SK-N-SH treated with all-trans-retinoic acid at 6 μM for 48 hours (cell line): ENCODE measurements at regions not wholly inside any gene's neighbourhood (a gene's known extent, or its start where the extent isn't known, plus 50 kb on each side); places are given as distances from the start of the nearest gene placed in this dataset.
"Not testable (repeated sequence)": the region's sequence is repeated elsewhere in the genome, so short reads cannot be mapped to it uniquely, and the experiment has no call there.

Experiments
- ATAC-seq: fragments of 200-7000 bp; cut with Tn5 transposase; 3 replicates; pipeline ENCODE4 v1.9.1; 2020; ENCODE audit warnings: mild to moderate bottlenecking, moderate library complexity
- ARNTL ChIP-seq: fragments of 450-650 bp; formaldehyde crosslinking; IDR thresholded peaks from 2 replicates; pipeline ENCODE4 v1.5.0; 2020; ENCODE audit warnings: low read depth, mild to moderate bottlenecking, moderate library complexity, borderline replicate concordance
- BACH2 ChIP-seq: fragments of 250-450 bp; sonication (Bioruptor Pico); IDR thresholded peaks from 2 replicates; pipeline ENCODE4 v1.9.0; 2021; ENCODE audit warnings: mild to moderate bottlenecking, borderline replicate concordance
- CREB5 ChIP-seq: fragments of 250-450 bp; sonication (Bioruptor Pico); IDR thresholded peaks from 2 replicates; pipeline ENCODE4 v1.5.1; 2020; ENCODE audit warnings: low read depth, mild to moderate bottlenecking, moderate library complexity
- CSRNP3 ChIP-seq: fragments of 250-450 bp; sonication (Bioruptor Pico); IDR thresholded peaks from 2 replicates; pipeline ENCODE4 v1.5.1; 2021; ENCODE audit warnings: mild to moderate bottlenecking, moderate library complexity
- ESRRG ChIP-seq: fragments of 250-450 bp; sonication (Bioruptor Pico); IDR thresholded peaks from 2 replicates; pipeline ENCODE4 v1.6.1; 2021; ENCODE audit warnings: mild to moderate bottlenecking
- ISL1 ChIP-seq: fragments of 250-450 bp; sonication (Bioruptor Pico); IDR thresholded peaks from 2 replicates; pipeline ENCODE4 v2.1.2; 2022; ENCODE audit warnings: mild to moderate bottlenecking, moderate library complexity
- OSR1 ChIP-seq: fragments of 250-450 bp; sonication (Bioruptor Pico); IDR thresholded peaks from 2 replicates; pipeline ENCODE4 v1.8.0; 2022; ENCODE audit warnings: moderate library complexity, mild to moderate bottlenecking, inconsistent platforms
- PATZ1 ChIP-seq: fragments of 250-450 bp; sonication (Bioruptor Pico); IDR thresholded peaks from 2 replicates; pipeline ENCODE4 v1.8.0; 2020; ENCODE audit warnings: mild to moderate bottlenecking, moderate library complexity, borderline replicate concordance
- PPARA ChIP-seq: fragments of 250-450 bp; sonication (Bioruptor Pico); IDR thresholded peaks from 2 replicates; pipeline ENCODE4 v1.5.0; 2020; ENCODE audit warnings: mild to moderate bottlenecking, borderline replicate concordance
- RARB ChIP-seq: fragments of 250-450 bp; sonication (Bioruptor Pico); IDR thresholded peaks from 2 replicates; pipeline ENCODE4 v1.8.0; 2021; ENCODE audit warnings: mild to moderate bottlenecking, moderate library complexity
- SNAI2 ChIP-seq: fragments of 250-450 bp; sonication (Bioruptor Pico); IDR thresholded peaks from 2 replicates; pipeline ENCODE4 v1.5.0; 2020; ENCODE audit warnings: mild to moderate bottlenecking, moderate library complexity
- TCF4 ChIP-seq: fragments of 250-450 bp; sonication (Bioruptor Pico); IDR thresholded peaks from 2 replicates; pipeline ENCODE4 v1.8.0; 2021; ENCODE audit warnings: mild to moderate bottlenecking, moderate library complexity, borderline replicate concordance
- TOX ChIP-seq: fragments of 250-450 bp; sonication (Bioruptor Pico); IDR thresholded peaks from 2 replicates; pipeline ENCODE4 v1.8.0; 2021; ENCODE audit warnings: mild to moderate bottlenecking, moderate library complexity, borderline replicate concordance
- ZC3H10 ChIP-seq: fragments of 250-450 bp; sonication (Bioruptor Pico); IDR thresholded peaks from 2 replicates; pipeline ENCODE4 v1.5.1; 2021; ENCODE audit warnings: mild to moderate bottlenecking, moderate library complexity
- ZFP3 ChIP-seq: fragments of 250-450 bp; sonication (Bioruptor Pico); IDR thresholded peaks from 2 replicates; pipeline ENCODE4 v1.5.0; 2020; ENCODE audit warnings: mild to moderate bottlenecking, moderate library complexity
- ZFP30 ChIP-seq: fragments of 450-650 bp; formaldehyde crosslinking; IDR thresholded peaks from 2 replicates; pipeline ENCODE4 v1.5.0; 2022; ENCODE audit warnings: mild to moderate bottlenecking, moderate library complexity
- ZNF565 ChIP-seq: fragments of 450-650 bp; formaldehyde crosslinking; conservative IDR thresholded peaks from 2 replicates; pipeline ENCODE4 v1.5.0; 2020; ENCODE audit warnings: low read depth, mild to moderate bottlenecking, moderate library complexity
- ZNF70 ChIP-seq: fragments of 450-650 bp; formaldehyde crosslinking; IDR thresholded peaks from 2 replicates; pipeline ENCODE4 v1.5.0; 2020; ENCODE audit warnings: mild to moderate bottlenecking, moderate library complexity
- ZNF8 ChIP-seq: fragments of 450-650 bp; formaldehyde crosslinking; IDR thresholded peaks from 2 replicates; pipeline ENCODE4 v1.5.0; 2020; ENCODE audit warnings: mild to moderate bottlenecking, moderate library complexity
- TF ChIP-seq, protein P1 (sequence below): fragments of 250-450 bp; sonication (Bioruptor Pico); IDR thresholded peaks from 2 replicates; pipeline ENCODE4 v1.5.0; 2020; ENCODE audit warnings: mild to moderate bottlenecking, moderate library complexity
- TF ChIP-seq, protein P2 (sequence below): fragments of 250-450 bp; sonication (Bioruptor Pico); IDR thresholded peaks from 2 replicates; pipeline ENCODE4 v1.8.0; 2021; ENCODE audit warnings: low read depth, mild to moderate bottlenecking, moderate library complexity, borderline replicate concordance

- TF ChIP-seq ZFP30 (CRISPR knock-in tag) (no peak), CSRNP3 (no peak), ZNF70 (CRISPR knock-in tag) (no peak)
Measured at GRCh38 chr4:42237010-42237409, 84.6 kb upstream of the BEND4 start (continued).

GRCh38 chr4:42237451-42237850 is 85.0 kb upstream of the BEND4 start:
- no peak for ATAC-seq
- TF ChIP-seq PATZ1 (CRISPR knock-in tag): no peak
- TF ChIP-seq CSRNP3: no peak
- no peak for TF ChIP-seq TCF4 (CRISPR knock-in tag)

- ATAC-seq: no peak
- TF ChIP-seq CSRNP3: no peak
- TF ChIP-seq SNAI2 (CRISPR knock-in tag): no peak
- TF ChIP-seq TCF4 (CRISPR knock-in tag): no peak
- TF ChIP-seq ZC3H10 (CRISPR knock-in tag): no peak
- TF ChIP-seq CREB5 (CRISPR knock-in tag): no peak
- no peak for TF ChIP-seq ESRRG (CRISPR knock-in tag)
- TF ChIP-seq TOX: no peak
- TF ChIP-seq ARNTL: no peak
- no peak for TF ChIP-seq ZNF8 (CRISPR knock-in tag)
- no peak for TF ChIP-seq ZNF70 (CRISPR knock-in tag)
- TF ChIP-seq ISL1 (CRISPR knock-in tag): no peak
- TF ChIP-seq, protein P1, sequence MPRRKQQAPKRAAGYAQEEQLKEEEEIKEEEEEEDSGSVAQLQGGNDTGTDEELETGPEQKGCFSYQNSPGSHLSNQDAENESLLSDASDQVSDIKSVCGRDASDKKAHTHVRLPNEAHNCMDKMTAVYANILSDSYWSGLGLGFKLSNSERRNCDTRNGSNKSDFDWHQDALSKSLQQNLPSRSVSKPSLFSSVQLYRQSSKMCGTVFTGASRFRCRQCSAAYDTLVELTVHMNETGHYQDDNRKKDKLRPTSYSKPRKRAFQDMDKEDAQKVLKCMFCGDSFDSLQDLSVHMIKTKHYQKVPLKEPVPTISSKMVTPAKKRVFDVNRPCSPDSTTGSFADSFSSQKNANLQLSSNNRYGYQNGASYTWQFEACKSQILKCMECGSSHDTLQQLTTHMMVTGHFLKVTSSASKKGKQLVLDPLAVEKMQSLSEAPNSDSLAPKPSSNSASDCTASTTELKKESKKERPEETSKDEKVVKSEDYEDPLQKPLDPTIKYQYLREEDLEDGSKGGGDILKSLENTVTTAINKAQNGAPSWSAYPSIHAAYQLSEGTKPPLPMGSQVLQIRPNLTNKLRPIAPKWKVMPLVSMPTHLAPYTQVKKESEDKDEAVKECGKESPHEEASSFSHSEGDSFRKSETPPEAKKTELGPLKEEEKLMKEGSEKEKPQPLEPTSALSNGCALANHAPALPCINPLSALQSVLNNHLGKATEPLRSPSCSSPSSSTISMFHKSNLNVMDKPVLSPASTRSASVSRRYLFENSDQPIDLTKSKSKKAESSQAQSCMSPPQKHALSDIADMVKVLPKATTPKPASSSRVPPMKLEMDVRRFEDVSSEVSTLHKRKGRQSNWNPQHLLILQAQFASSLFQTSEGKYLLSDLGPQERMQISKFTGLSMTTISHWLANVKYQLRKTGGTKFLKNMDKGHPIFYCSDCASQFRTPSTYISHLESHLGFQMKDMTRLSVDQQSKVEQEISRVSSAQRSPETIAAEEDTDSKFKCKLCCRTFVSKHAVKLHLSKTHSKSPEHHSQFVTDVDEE (CRISPR knock-in tag): no peak
Measured at GRCh38 chr4:42248972-42249371, 96.5 kb upstream of the BEND4 start.

- TF ChIP-seq ZFP3 (CRISPR knock-in tag): no peak
- no peak for TF ChIP-seq PATZ1 (CRISPR knock-in tag)
- TF ChIP-seq ZNF70 (CRISPR knock-in tag): no peak
- TF ChIP-seq ZC3H10 (CRISPR knock-in tag): no peak
- TF ChIP-seq OSR1 (CRISPR knock-in tag): no peak
- TF ChIP-seq ZNF565: no peak
- TF ChIP-seq BACH2: no peak
- no peak for TF ChIP-seq ISL1 (CRISPR knock-in tag)
- TF ChIP-seq, protein P2, sequence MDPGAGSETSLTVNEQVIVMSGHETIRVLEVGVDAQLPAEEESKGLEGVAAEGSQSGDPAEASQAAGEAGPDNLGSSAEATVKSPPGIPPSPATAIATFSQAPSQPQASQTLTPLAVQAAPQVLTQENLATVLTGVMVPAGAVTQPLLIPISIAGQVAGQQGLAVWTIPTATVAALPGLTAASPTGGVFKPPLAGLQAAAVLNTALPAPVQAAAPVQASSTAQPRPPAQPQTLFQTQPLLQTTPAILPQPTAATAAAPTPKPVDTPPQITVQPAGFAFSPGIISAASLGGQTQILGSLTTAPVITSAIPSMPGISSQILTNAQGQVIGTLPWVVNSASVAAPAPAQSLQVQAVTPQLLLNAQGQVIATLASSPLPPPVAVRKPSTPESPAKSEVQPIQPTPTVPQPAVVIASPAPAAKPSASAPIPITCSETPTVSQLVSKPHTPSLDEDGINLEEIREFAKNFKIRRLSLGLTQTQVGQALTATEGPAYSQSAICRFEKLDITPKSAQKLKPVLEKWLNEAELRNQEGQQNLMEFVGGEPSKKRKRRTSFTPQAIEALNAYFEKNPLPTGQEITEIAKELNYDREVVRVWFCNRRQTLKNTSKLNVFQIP: no peak
- no peak for TF ChIP-seq ZFP30 (CRISPR knock-in tag)
- TF ChIP-seq PPARA: no peak
- TF ChIP-seq ESRRG (CRISPR knock-in tag): no peak
- no peak for TF ChIP-seq RARB (CRISPR knock-in tag)
- TF ChIP-seq, all 23 proteins: peak for 0
- no peak for ATAC-seq
Measured at GRCh38 chr4:42252315-42252714, 99.9 kb upstream of the BEND4 start.

DNA sequence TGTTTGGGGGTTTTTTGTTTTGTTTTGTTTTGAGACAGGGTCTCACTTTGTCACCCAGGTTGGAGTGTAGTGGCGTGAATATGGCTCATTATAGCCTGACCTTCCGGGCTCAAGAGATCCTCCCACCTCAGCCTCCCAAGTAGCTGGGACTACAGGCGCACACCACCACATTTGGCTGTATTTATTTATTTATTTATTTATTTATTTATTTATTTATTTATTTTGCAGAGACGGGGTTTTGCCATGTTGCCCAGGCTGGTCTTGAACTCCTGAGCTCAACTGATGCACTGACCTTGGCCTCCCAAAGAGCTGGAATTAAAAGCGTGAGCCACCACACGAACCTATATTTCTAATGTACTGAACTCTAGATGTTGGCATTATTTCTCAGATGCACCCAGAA is 105.2 kb upstream of the BEND4 start:
- ATAC-seq: not testable (repeated sequence)
